H9 (cell line): ENCODE measurements at regions not wholly inside any gene's neighbourhood (a gene's known extent, or its start where the extent isn't known, plus 50 kb on each side); places are given as distances from the start of the nearest gene placed in this dataset.

Source experiments
- DNase-seq: peaks from one replicate; pipeline ENCODE4 v3.0.0-alpha.2; 2017
- H2AFZ ChIP-seq: one replicate; pipeline ENCODE4 v1.6.1; 2013; ENCODE audit warnings: mild to moderate bottlenecking, low read length, control low read depth, moderate library complexity
- H2AK5ac ChIP-seq: 2 replicates; pipeline ENCODE4 v1.6.1; 2013; ENCODE audit warnings: low read length, control low read depth, mixed read lengths; ENCODE audit not compliant: insufficient read length
- H2BK120ac ChIP-seq: one replicate; pipeline ENCODE4 v1.6.1; 2013; ENCODE audit warnings: low read depth, mild to moderate bottlenecking, low read length, control low read depth, inconsistent platforms; ENCODE audit not compliant: poor library complexity, severe bottlenecking
- H2BK12ac ChIP-seq: 2 replicates; pipeline ENCODE4 v1.6.1; 2013; ENCODE audit warnings: low read length, control low read depth, mixed read lengths, low read depth; ENCODE audit not compliant: insufficient read length
- H2BK15ac ChIP-seq: 2 replicates; pipeline ENCODE4 v1.6.1; 2013; ENCODE audit warnings: low read depth, low read length, control low read depth
- H2BK20ac ChIP-seq: one replicate; pipeline ENCODE4 v1.6.1; 2013; ENCODE audit warnings: low read depth, mild to moderate bottlenecking, low read length, control low read depth, inconsistent platforms; ENCODE audit not compliant: poor library complexity, severe bottlenecking
- H2BK5ac ChIP-seq: 2 replicates; pipeline ENCODE4 v1.6.1; 2013; ENCODE audit warnings: low read length, control low read depth, mixed read lengths; ENCODE audit not compliant: insufficient read length
- H3K14ac ChIP-seq: 2 replicates; pipeline ENCODE4 v1.6.1; 2013; ENCODE audit warnings: low read length, control low read depth; ENCODE audit not compliant: insufficient read depth
- H3K18ac ChIP-seq: 2 replicates; pipeline ENCODE4 v1.6.1; 2013; ENCODE audit warnings: low read depth, mild to moderate bottlenecking, mixed read lengths, low read length, control low read depth; ENCODE audit not compliant: insufficient read length
- H3K23ac ChIP-seq: 2 replicates; pipeline ENCODE4 v1.6.1; 2013; ENCODE audit warnings: low read length, control low read depth, mixed read lengths, low read depth; ENCODE audit not compliant: insufficient read length
- H3K23me2 ChIP-seq: 2 replicates; pipeline ENCODE4 v1.6.1; 2013; ENCODE audit warnings: low read depth, mild to moderate bottlenecking, mixed read lengths, low read length, control low read depth; ENCODE audit not compliant: insufficient read length, poor library complexity, severe bottlenecking
- H3K27ac ChIP-seq: 2 replicates; pipeline ENCODE4 v1.5.1; 2013; ENCODE audit warnings: low read length, control low read depth, mixed read lengths, low read depth; ENCODE audit not compliant: insufficient read length
- H3K27me3 ChIP-seq: 2 replicates; pipeline ENCODE4 v1.6.1; 2013; ENCODE audit warnings: low read length, control low read depth, inconsistent platforms; ENCODE audit not compliant: insufficient read depth
- H3K4ac ChIP-seq: 2 replicates; pipeline ENCODE4 v1.6.1; 2013; ENCODE audit warnings: low read depth, mild to moderate bottlenecking, control low read depth, inconsistent platforms, low read length, moderate library complexity
- H3K4me1 ChIP-seq: 2 replicates; pipeline ENCODE4 v1.6.1; 2013; ENCODE audit warnings: low read length, control low read depth, inconsistent platforms; ENCODE audit not compliant: insufficient read depth
- H3K4me2 ChIP-seq: 2 replicates; pipeline ENCODE4 v1.6.1; 2013; ENCODE audit warnings: low read length, control low read depth, mixed read lengths; ENCODE audit not compliant: insufficient read length, insufficient read depth
- H3K56ac ChIP-seq: 2 replicates; pipeline ENCODE4 v1.6.1; 2013; ENCODE audit warnings: low read depth, mild to moderate bottlenecking, mixed read lengths, low read length, control low read depth; ENCODE audit not compliant: insufficient read length
- H3K79me1 ChIP-seq: 2 replicates; pipeline ENCODE4 v1.6.1; 2013; ENCODE audit warnings: low read depth, mild to moderate bottlenecking, moderate library complexity, low read length, control low read depth, inconsistent platforms; ENCODE audit not compliant: insufficient read depth, poor library complexity, severe bottlenecking
- H3K79me2 ChIP-seq: 2 replicates; pipeline ENCODE4 v1.6.1; 2013; ENCODE audit warnings: low read length, control low read depth, inconsistent platforms; ENCODE audit not compliant: insufficient read depth
- H3K9ac ChIP-seq: 2 replicates; pipeline ENCODE4 v1.6.1; 2013; ENCODE audit warnings: low read length, control low read depth, mixed read lengths; ENCODE audit not compliant: insufficient read length; ENCODE audit errors: extremely low read depth
- H3K9me3 ChIP-seq: one replicate; pipeline ENCODE4 v1.6.1; 2013; ENCODE audit warnings: low read depth, low read length, inconsistent platforms; ENCODE audit not compliant: control insufficient read depth
- H3T11ph ChIP-seq: one replicate; pipeline ENCODE4 v1.6.1; 2013; ENCODE audit warnings: mild to moderate bottlenecking, low read length, control low read depth, inconsistent platforms
- H4K20me1 ChIP-seq: one replicate; pipeline ENCODE4 v1.6.1; 2013; ENCODE audit not compliant: control insufficient read depth, insufficient read length, insufficient read depth
- H4K5ac ChIP-seq: 2 replicates; pipeline ENCODE4 v1.6.1; 2013; ENCODE audit warnings: low read depth, mild to moderate bottlenecking, mixed read lengths, low read length, control low read depth; ENCODE audit not compliant: insufficient read length
- H4K8ac ChIP-seq: replicated peaks from 2 replicates; pipeline ENCODE4 v1.6.1; 2013; ENCODE audit warnings: low read length, control low read depth, mixed read lengths, low read depth; ENCODE audit not compliant: insufficient read length
- H4K91ac ChIP-seq: 2 replicates; pipeline ENCODE4 v1.6.1; 2013; ENCODE audit warnings: low read depth, mild to moderate bottlenecking, moderate library complexity, mixed read lengths, low read length, control low read depth; ENCODE audit not compliant: insufficient read length
- H3K27ac Mint-ChIP-seq, 3 experiments: 2 replicates in 2 of 3; 3 replicates in 1 of 3; pipeline ENCODE4 v1.8.0; 2020 to 2021; ENCODE audit warnings: mixed read lengths in 3 of 3, mild to moderate bottlenecking in 1 of 3, moderate library complexity in 1 of 3
- H3K27me3 Mint-ChIP-seq: 2 replicates; pipeline ENCODE4 v1.8.0; 2021; ENCODE audit warnings: low read depth, mild to moderate bottlenecking, moderate library complexity, mixed read lengths
- H3K36me3 Mint-ChIP-seq, 3 experiments: 2 replicates in 2 of 3; 3 replicates in 1 of 3; pipeline ENCODE4 v1.8.0; 2020 to 2021; ENCODE audit warnings: low read depth in 3 of 3, mixed read lengths in 3 of 3; ENCODE audit not compliant: insufficient read depth in 1 of 3
- H3K4me1 Mint-ChIP-seq, 2 experiments: 2 replicates each; pipeline ENCODE4 v1.8.0; 2020; ENCODE audit warnings: mixed read lengths in 2 of 2
- H3K4me3 Mint-ChIP-seq, 2 experiments: 2 replicates in 1 of 2; 3 replicates in 1 of 2; pipeline ENCODE4 v1.8.0; 2020 to 2021; ENCODE audit warnings: mild to moderate bottlenecking in 2 of 2, mixed read lengths in 2 of 2, moderate library complexity in 1 of 2
- H3K9me3 Mint-ChIP-seq, 2 experiments: 2 replicates in 1 of 2; 3 replicates in 1 of 2; pipeline ENCODE4 v1.8.0; 2020; ENCODE audit warnings: mild to moderate bottlenecking in 2 of 2, mixed read lengths in 2 of 2, moderate library complexity in 1 of 2
- WGBS: extraction: QIAGEN DNeasy Blood & Tissue Kit; methylation state at CpG from one replicate; pipeline ENCODE4 v1.1.7; 2013; ENCODE audit warnings: missing lambda C conversion rate, low lambda C conversion rate, mixed read lengths; ENCODE audit not compliant: insufficient read length; ENCODE audit errors: extremely low coverage; 5-methylcytosine and 5-hydroxymethylcytosine counted together
- TF ChIP-seq, protein P1 (sequence below): fragments of 200-600 bp; sonication (generic); conservative IDR thresholded peaks from 3 replicates; pipeline ENCODE4 v1.8.0; 2021; ENCODE audit warnings: antibody characterized with exemption, mild to moderate bottlenecking

DNA sequence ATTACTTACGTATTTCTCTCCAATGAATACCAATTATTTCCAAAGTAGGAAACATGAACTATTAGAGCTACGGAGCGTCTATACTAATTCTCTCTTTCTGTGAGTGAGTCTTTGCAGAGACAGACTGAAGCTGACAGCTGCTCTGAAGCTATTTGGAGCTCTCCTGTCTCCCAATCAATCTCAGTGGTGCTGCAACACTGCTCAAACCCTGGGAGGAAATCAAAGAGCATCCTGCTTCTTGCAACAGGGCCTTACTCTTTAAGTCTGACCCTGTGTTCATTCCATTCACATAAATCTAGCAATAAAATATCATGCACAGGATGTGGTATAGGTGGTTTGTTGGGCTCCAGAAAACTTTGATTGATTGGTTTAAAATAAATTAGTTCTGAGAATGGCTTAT, 685.7 kb upstream of the IGFBP3 start:
- H3T11ph ChIP-seq: no peak overlapping the region
- no peak for DNase-seq
- H3K4me1 Mint-ChIP-seq: no peaks in the 10 kb centered on the region
- no peaks in the 10 kb centered on the region for H3K9me3 Mint-ChIP-seq
- no peaks in the 10 kb centered on the region for H3K4me1 ChIP-seq
- WGBS: no CpG with 5 or more reads among the region's 3 CpGs
- H3K79me2 ChIP-seq: no peaks in the 10 kb centered on the region
- H3K23ac ChIP-seq: no peak overlapping the region
- H3K14ac ChIP-seq: no peak overlapping the region
- no peak overlapping the region for H4K5ac ChIP-seq
- peak overlapping the region in 1 of 3 experiments; percentile 82; a peak in 1 of 7 replicates for H3K27ac Mint-ChIP-seq
- H2BK120ac ChIP-seq: no peak overlapping the region
- H3K4me3 Mint-ChIP-seq: no peak overlapping the region
- H3K79me1 ChIP-seq: no peaks in the 10 kb centered on the region
- no peak overlapping the region for H4K91ac ChIP-seq
- H2BK15ac ChIP-seq: no peak overlapping the region
- no peaks in the 10 kb centered on the region for H3K9me3 ChIP-seq
- H3K36me3 Mint-ChIP-seq: no peaks in the 10 kb centered on the region
- H3K27me3 Mint-ChIP-seq: no peaks in the 10 kb centered on the region
- H4K20me1 ChIP-seq: peaks cover 4% of the 10 kb centered on the region
- no peak overlapping the region for H3K18ac ChIP-seq
- no peak overlapping the region for H3K4me2 ChIP-seq
- H3K4ac ChIP-seq: no peak overlapping the region
- TF ChIP-seq, protein P1, sequence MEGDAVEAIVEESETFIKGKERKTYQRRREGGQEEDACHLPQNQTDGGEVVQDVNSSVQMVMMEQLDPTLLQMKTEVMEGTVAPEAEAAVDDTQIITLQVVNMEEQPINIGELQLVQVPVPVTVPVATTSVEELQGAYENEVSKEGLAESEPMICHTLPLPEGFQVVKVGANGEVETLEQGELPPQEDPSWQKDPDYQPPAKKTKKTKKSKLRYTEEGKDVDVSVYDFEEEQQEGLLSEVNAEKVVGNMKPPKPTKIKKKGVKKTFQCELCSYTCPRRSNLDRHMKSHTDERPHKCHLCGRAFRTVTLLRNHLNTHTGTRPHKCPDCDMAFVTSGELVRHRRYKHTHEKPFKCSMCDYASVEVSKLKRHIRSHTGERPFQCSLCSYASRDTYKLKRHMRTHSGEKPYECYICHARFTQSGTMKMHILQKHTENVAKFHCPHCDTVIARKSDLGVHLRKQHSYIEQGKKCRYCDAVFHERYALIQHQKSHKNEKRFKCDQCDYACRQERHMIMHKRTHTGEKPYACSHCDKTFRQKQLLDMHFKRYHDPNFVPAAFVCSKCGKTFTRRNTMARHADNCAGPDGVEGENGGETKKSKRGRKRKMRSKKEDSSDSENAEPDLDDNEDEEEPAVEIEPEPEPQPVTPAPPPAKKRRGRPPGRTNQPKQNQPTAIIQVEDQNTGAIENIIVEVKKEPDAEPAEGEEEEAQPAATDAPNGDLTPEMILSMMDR: no peak
- no peak overlapping the region for H2BK12ac ChIP-seq
- H2AFZ ChIP-seq: no peak overlapping the region
- H3K56ac ChIP-seq: no peak overlapping the region
- H2AK5ac ChIP-seq: no peak overlapping the region
- no peak overlapping the region for H3K27ac ChIP-seq
- no peak overlapping the region for H2BK20ac ChIP-seq
- no peak overlapping the region for H4K8ac ChIP-seq
- H2BK5ac ChIP-seq: no peak overlapping the region
- no peak overlapping the region for H3K9ac ChIP-seq
- no peaks in the 10 kb centered on the region for H3K27me3 ChIP-seq
- H3K23me2 ChIP-seq: no peaks in the 10 kb centered on the region
